ENCODE measurements at regions not wholly inside any gene's neighbourhood (a gene's known extent, or its start where the extent isn't known, plus 50 kb on each side); places are given as distances from the start of the nearest gene placed in this dataset.
"Not testable (repeated sequence)": the region's sequence is repeated elsewhere in the genome, so short reads cannot be mapped to it uniquely, and the experiment has no call there.

GRCh38 chr13:18714889-18715288, 466.7 kb downstream of the TUBA3C start:
- ChIA-PET POLR2A (no interaction called here), CTCF (no interaction called here)
- Mint-ChIP-seq H3K36me3 (ENCODE audit: insufficient read depth, unreplicated experiment) (no peaks in the 10 kb centered on the region), H3K4me1 (ENCODE audit: insufficient read depth, unreplicated experiment) (no peaks in the 10 kb centered on the region), H3K27me3 (ENCODE audit: insufficient read depth, unreplicated experiment) (no peaks in the 10 kb centered on the region), H3K4me3 (ENCODE audit: unreplicated experiment) (no peak overlapping the region), H3K9me3 (ENCODE audit: unreplicated experiment) (peaks cover 17% of the 10 kb centered on the region), H3K27ac (ENCODE audit: low read depth, unreplicated experiment) (no peak overlapping the region)
- no TSS peak for BruUV-seq (replicated peaks)
- no peak for DNase-seq (ENCODE audit: unreplicated experiment)
- intact Hi-C loops (cut with micrococcal nuclease): no loop called here
- no peak for TF ChIP-seq CTCF (IDR thresholded peaks at IDR 0.05; ENCODE audit: unreplicated experiment)

GRCh38 chr13:18710673-18711072, 471.0 kb downstream of the TUBA3C start:
- H3K36me3 Mint-ChIP-seq (ENCODE audit: insufficient read depth, unreplicated experiment); H3K4me3 Mint-ChIP-seq (ENCODE audit: unreplicated experiment); POLR2A ChIA-PET; DNase-seq (ENCODE audit: unreplicated experiment); H3K27me3 Mint-ChIP-seq (ENCODE audit: insufficient read depth, unreplicated experiment); H3K4me1 Mint-ChIP-seq (ENCODE audit: insufficient read depth, unreplicated experiment); BruUV-seq (replicated peaks); intact Hi-C loops (cut with micrococcal nuclease); CTCF ChIA-PET; H3K27ac Mint-ChIP-seq (ENCODE audit: low read depth, unreplicated experiment): not testable (repeated sequence)
- peaks cover 24% of the 10 kb centered on the region for H3K9me3 Mint-ChIP-seq (ENCODE audit: unreplicated experiment)

GRCh38 chr13:18706538-18706937, 475.1 kb downstream of the TUBA3C start:
- CTCF ChIA-PET: interaction anchor here (0.8 kb wide), 1 partner anchor 371 kb away, joined by 3 read pairs; no protein-coding TSS in a partner anchor
- intact Hi-C loops (cut with micrococcal nuclease); DNase-seq (ENCODE audit: unreplicated experiment); H3K27ac Mint-ChIP-seq (ENCODE audit: low read depth, unreplicated experiment); POLR2A ChIA-PET; H3K4me3 Mint-ChIP-seq (ENCODE audit: unreplicated experiment); H3K36me3 Mint-ChIP-seq (ENCODE audit: insufficient read depth, unreplicated experiment); H3K27me3 Mint-ChIP-seq (ENCODE audit: insufficient read depth, unreplicated experiment); H3K4me1 Mint-ChIP-seq (ENCODE audit: insufficient read depth, unreplicated experiment); BruUV-seq (replicated peaks): not testable (repeated sequence)
- H3K9me3 Mint-ChIP-seq (ENCODE audit: unreplicated experiment): peaks cover 18% of the 10 kb centered on the region

- H3K36me3 Mint-ChIP-seq (ENCODE audit: insufficient read depth, unreplicated experiment); H3K4me1 Mint-ChIP-seq (ENCODE audit: insufficient read depth, unreplicated experiment); H3K27me3 Mint-ChIP-seq (ENCODE audit: insufficient read depth, unreplicated experiment); intact Hi-C loops (cut with micrococcal nuclease); BruUV-seq (replicated peaks); H3K4me3 Mint-ChIP-seq (ENCODE audit: unreplicated experiment); POLR2A ChIA-PET; DNase-seq (ENCODE audit: unreplicated experiment): not testable (repeated sequence)
- peaks cover 13% of the 10 kb centered on the region for H3K9me3 Mint-ChIP-seq (ENCODE audit: unreplicated experiment)
- CTCF ChIA-PET: interaction anchor here (0.7 kb wide), 1 partner anchor 864 kb away, joined by 3 read pairs; no protein-coding TSS in a partner anchor
- peak overlapping the region; percentile 19 for H3K27ac Mint-ChIP-seq (ENCODE audit: low read depth, unreplicated experiment)
These were observed 479.0 kb downstream of the TUBA3C start for GRCh38 chr13:18702464-18703247.

- H3K27ac Mint-ChIP-seq (ENCODE audit: low read depth, unreplicated experiment); CTCF ChIA-PET; BruUV-seq (replicated peaks); intact Hi-C loops (cut with micrococcal nuclease); POLR2A ChIA-PET; H3K4me1 Mint-ChIP-seq (ENCODE audit: insufficient read depth, unreplicated experiment); H3K4me3 Mint-ChIP-seq (ENCODE audit: unreplicated experiment); H3K27me3 Mint-ChIP-seq (ENCODE audit: insufficient read depth, unreplicated experiment); H3K36me3 Mint-ChIP-seq (ENCODE audit: insufficient read depth, unreplicated experiment); H3K9me3 Mint-ChIP-seq (ENCODE audit: unreplicated experiment); DNase-seq (ENCODE audit: unreplicated experiment): not testable (repeated sequence)
These were observed 483.3 kb downstream of the TUBA3C start for GRCh38 chr13:18698332-18698731.

GRCh38 chr13:18697851-18698250, 483.8 kb downstream of the TUBA3C start:
- intact Hi-C loops (cut with micrococcal nuclease); H3K9me3 Mint-ChIP-seq (ENCODE audit: unreplicated experiment); H3K4me3 Mint-ChIP-seq (ENCODE audit: unreplicated experiment); H3K27ac Mint-ChIP-seq (ENCODE audit: low read depth, unreplicated experiment); BruUV-seq (replicated peaks); DNase-seq (ENCODE audit: unreplicated experiment); CTCF ChIA-PET; H3K27me3 Mint-ChIP-seq (ENCODE audit: insufficient read depth, unreplicated experiment); POLR2A ChIA-PET; H3K4me1 Mint-ChIP-seq (ENCODE audit: insufficient read depth, unreplicated experiment); H3K36me3 Mint-ChIP-seq (ENCODE audit: insufficient read depth, unreplicated experiment): not testable (repeated sequence)

- POLR2A ChIA-PET; H3K36me3 Mint-ChIP-seq (ENCODE audit: insufficient read depth, unreplicated experiment); H3K27ac Mint-ChIP-seq (ENCODE audit: low read depth, unreplicated experiment); H3K4me3 Mint-ChIP-seq (ENCODE audit: unreplicated experiment); H3K27me3 Mint-ChIP-seq (ENCODE audit: insufficient read depth, unreplicated experiment); intact Hi-C loops (cut with micrococcal nuclease); H3K9me3 Mint-ChIP-seq (ENCODE audit: unreplicated experiment); H3K4me1 Mint-ChIP-seq (ENCODE audit: insufficient read depth, unreplicated experiment); DNase-seq (ENCODE audit: unreplicated experiment); BruUV-seq (replicated peaks); CTCF ChIA-PET: not testable (repeated sequence)
These were observed 484.4 kb downstream of the TUBA3C start for GRCh38 chr13:18697221-18697620.

GRCh38 chr13:18677403-18677802, 504.2 kb downstream of the TUBA3C start:
- H3K36me3 Mint-ChIP-seq (ENCODE audit: insufficient read depth, unreplicated experiment); CTCF ChIA-PET; H3K27me3 Mint-ChIP-seq (ENCODE audit: insufficient read depth, unreplicated experiment); POLR2A ChIA-PET; H3K4me1 Mint-ChIP-seq (ENCODE audit: insufficient read depth, unreplicated experiment); DNase-seq (ENCODE audit: unreplicated experiment); intact Hi-C loops (cut with micrococcal nuclease); H3K9me3 Mint-ChIP-seq (ENCODE audit: unreplicated experiment); H3K4me3 Mint-ChIP-seq (ENCODE audit: unreplicated experiment); H3K27ac Mint-ChIP-seq (ENCODE audit: low read depth, unreplicated experiment); BruUV-seq (replicated peaks): not testable (repeated sequence)

- H3K9me3 Mint-ChIP-seq (ENCODE audit: unreplicated experiment); BruUV-seq (replicated peaks); POLR2A ChIA-PET; DNase-seq (ENCODE audit: unreplicated experiment); H3K36me3 Mint-ChIP-seq (ENCODE audit: insufficient read depth, unreplicated experiment); H3K27me3 Mint-ChIP-seq (ENCODE audit: insufficient read depth, unreplicated experiment); H3K4me1 Mint-ChIP-seq (ENCODE audit: insufficient read depth, unreplicated experiment); H3K4me3 Mint-ChIP-seq (ENCODE audit: unreplicated experiment); CTCF ChIA-PET; H3K27ac Mint-ChIP-seq (ENCODE audit: low read depth, unreplicated experiment); intact Hi-C loops (cut with micrococcal nuclease): not testable (repeated sequence)
These were observed 506.4 kb downstream of the TUBA3C start for GRCh38 chr13:18675268-18675667.

Measured in MCF 10A (cell line).